ENCODE measurements at regions not wholly inside any gene's neighbourhood (a gene's known extent, or its start where the extent isn't known, plus 50 kb on each side); places are given as distances from the start of the nearest gene placed in this dataset.
"Not testable (repeated sequence)": the region's sequence is repeated elsewhere in the genome, so short reads cannot be mapped to it uniquely, and the experiment has no call there.

DNA sequence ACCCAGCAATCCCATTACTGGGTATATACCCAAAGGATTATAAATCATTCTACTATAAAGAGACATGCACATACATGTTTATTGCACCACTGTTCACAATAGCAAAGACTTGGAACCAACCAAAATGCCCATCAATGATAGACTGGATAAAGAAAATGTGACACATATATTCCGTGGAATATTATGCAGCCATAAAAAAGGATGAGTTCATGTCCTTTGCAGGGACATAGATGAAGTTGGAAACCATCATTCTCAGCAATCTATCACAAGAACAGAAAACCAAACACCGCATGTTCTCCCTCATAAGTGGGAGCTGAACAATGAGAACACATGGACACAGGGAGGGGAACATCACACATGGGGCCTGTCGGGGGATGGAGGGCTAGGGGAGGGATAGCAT lies 113.2 kb upstream of the PRSS1 start:
- not testable (repeated sequence) for DNase-seq

DNA sequence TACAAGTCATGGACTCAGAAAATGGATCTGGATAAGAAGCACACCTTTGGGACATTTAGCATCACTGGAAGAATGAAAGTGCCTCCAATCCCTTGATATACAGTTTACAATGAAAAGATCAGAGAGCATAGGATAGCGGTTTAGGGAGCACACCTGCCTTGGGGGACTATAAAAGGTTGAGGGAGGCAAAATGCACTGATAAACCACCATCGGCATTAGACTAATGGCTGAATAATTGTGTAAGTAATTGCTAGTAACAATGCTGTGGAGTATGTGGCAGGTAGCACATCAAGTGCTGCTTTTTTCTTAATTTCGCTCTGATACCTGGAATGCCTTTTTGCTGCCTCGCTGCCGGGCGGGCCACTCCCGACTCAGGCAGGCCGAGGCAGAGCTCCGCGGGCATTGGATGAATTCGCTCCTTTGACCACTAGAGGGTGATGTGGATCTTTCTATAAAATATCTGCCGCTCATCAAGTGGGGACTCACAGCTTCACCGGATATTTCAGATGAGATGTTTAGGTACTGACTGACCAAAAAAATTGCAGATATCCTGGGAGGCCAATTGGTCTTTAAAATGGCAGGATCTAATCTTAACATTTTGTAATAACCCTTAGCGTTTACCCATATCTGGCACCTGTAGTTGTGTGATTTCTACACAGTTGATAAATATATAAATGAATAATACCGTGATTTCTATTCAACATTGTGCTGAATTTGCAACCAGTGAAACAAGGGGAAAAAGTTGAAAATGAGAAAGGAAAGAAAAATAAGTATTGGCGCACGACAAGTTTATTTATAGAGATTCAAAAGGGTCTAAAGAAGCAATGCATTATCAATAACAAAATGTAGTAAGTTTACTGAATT lies 116.8 kb upstream of the PRSS1 start:
- DNase-seq = peak; percentile 25

DNA sequence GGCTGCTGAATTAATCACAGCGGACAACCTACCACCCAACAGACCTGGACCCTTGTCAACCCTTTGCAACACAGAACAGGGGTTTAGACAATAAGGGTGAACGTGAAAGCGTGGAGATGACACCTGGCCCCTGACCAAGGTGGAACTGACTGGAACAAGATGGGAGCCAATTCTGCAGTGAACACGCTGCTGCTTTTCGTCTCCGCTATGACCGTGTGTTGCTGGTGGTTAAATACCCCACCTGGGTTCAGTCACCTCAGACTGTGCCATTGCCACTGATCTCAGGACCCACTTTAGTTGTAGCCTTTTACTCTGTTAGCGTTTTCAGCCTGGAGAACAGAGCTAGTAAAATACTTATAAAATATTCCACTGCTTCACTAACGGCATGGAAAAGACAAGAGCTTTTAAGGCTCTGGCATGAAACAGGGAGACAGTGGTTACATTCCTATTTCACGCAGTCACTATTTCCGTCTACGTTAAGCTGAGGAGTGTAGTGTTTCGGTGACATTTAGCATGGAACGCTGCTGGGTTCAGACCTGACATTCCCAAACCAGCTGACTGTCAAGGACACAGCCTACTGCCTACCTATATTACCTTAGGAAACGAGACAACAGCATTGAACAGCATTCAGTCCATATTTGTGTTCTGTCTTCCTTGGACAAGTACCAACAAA lies 119.5 kb upstream of the PRSS1 start:
- DNase-seq = no peak

DNA sequence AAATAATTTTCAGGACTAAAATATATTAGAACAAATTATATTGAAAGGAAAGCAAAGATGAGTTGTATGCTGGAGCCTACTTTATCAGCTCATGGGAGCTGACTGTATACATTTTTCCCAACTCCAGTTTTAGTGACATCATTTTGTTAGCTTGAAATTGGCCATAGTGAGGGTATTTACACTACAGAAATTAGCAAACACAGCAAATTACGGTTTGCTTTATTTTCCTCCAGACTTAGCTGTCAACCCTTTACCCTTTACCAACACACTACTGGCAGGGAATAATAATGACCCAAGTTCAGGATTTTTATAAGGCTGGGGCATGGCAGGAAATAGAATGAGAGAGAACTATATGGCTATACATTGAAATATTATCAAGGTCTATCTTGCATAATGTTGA lies 120.3 kb upstream of the PRSS1 start:
- no peak for DNase-seq

DNA sequence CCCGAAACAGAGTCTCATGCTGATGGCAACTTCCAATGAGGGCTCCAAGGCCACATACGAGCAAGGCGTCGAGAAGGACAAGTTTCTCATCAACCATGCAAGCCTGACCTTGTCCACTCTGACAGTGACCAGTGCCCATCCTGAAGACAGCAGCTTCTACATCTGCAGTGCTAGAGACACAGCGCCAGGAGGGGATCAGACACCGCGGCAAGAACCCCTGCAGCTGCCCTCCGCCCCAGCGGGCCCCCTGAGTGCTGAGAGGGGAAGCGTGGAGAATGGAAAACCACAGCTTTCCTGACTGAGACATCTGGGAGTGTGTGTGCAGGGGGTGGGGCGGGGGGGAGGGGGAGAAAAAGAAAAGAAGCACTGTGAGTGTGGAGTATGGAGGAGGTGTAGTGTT lies 122.0 kb upstream of the PRSS1 start:
- DNase-seq = not testable (repeated sequence)

DNA sequence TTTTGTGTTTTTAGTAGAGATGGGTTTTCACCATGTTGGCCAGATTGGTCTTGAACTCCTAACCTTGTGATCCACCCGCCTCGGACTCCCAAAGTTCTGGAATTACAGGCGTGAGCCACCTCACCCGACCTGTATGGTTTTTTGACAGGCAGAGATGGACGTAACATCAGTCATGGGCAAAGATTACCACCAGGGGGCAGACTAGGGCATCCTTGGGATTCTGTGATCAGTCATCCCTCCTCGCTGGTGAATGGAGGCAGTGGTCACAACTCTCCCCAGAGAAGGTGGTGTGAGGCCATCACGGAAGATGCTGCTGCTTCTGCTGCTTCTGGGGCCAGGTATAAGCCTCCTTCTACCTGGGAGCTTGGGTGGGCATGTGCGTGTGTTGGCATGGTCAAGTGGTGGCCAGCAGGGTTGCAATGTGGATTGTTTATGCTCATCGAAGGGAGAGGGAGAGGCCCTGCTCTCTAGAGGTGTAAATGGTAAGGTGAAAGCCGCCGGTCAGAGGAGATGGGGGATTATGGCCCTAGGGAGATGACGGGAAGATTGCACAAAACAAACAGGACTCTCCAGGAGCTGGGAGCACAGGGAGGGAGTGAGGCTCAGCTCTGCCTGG lies 122.7 kb upstream of the PRSS1 start:
- DNase-seq = peak; percentile 25

DNA sequence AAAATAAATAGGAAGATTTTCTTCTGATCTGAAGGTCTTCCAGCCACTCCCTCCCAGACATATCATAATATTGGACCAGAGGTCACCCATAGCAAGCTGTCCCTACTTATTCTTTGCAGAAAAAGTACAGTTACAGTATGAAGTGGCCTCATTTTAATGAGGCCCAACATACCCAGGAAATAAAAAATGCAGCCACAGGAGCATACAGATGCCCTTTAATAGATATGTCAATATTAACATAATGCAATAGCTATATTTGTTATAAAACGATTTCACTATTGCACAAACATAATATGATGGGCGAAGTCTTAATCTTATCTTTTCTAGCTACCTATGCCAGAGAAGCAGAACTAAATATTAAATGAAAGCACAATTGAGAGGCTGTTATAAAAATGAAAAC lies 124.1 kb upstream of the PRSS1 start:
- not testable (repeated sequence) for DNase-seq

DNA sequence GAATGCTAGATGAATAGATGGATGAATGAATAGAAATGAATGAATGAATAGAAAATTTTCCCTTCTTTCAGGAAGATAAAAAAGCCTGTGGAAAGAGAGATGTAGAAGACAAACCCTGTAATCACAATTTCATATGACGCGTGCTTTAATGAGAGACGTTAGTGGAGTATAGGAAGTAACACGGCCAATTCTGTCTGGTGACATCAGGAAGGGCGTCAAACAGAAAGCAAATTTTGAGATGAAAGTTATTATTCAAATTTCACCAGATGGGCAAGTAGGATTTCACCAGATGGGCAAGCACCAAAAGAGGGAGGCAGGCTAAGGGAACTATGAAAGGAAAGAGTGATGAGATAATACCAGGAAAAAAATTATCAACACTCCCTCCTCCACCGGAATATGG lies 128.9 kb upstream of the PRSS1 start:
- no peak for DNase-seq

DNA sequence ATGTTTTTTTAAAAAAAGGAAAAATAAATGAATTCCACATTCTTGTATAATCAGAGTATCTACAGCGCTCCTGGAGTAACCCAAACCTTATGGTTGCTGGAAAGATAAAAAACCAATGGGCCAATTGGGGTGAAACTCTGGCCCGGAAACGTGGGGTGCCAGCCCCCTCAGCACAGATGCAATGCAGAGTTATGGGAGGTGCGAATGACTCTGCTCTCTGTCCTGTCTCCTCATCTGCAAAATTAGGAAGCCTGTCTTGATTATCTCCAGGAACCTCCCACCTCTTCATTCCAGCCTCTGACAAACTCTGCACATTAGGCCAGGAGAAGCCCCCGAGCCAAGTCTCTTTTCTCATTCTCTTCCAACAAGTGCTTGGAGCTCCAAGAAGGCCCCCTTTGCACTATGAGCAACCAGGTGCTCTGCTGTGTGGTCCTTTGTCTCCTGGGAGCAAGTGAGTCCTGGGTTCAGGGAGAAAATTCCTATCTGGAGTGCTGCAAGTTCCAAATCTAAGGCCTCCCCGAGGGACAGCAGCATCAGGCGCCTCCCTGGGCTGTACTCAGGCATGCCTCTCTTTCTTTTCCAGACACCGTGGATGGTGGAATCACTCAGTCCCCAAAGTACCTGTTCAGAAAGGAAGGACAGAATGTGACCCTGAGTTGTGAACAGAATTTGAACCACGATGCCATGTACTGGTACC lies 130.5 kb upstream of the PRSS1 start:
- DNase-seq = no peak

DNA sequence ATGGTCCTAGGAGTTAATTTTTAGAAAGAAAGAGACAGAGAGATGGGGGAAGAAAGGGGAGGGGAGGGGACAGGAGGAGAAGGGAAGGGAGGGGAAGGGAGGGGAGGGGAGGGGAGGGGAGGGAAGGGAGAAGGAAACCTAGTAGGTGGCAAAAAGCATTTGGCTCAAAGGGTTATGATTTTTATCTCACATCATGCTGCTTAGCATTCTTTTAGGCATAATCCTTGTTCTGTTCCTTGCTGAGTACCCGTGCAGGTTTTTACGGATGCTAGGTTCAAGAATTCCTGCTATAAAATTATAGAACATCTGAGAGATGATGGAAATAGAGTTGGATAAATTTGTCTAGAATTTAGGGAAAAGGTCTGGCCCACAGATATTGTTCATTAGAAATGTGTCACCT lies 132.4 kb upstream of the PRSS1 start:
- DNase-seq = no peak

DNA sequence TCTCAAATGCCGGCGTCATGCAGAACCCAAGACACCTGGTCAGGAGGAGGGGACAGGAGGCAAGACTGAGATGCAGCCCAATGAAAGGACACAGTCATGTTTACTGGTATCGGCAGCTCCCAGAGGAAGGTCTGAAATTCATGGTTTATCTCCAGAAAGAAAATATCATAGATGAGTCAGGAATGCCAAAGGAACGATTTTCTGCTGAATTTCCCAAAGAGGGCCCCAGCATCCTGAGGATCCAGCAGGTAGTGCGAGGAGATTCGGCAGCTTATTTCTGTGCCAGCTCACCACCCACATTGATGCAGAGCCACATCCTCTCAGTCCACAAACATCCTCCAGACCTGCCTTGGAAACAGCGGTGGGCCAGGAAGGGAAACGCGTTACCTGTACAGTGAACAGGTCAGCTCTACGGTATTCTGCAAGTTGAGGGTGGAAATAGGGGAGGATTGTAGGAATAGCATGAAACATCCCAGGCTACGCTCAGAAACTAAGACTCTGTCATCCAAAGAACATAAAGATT lies 133.1 kb upstream of the PRSS1 start:
- no peak for DNase-seq

DNA sequence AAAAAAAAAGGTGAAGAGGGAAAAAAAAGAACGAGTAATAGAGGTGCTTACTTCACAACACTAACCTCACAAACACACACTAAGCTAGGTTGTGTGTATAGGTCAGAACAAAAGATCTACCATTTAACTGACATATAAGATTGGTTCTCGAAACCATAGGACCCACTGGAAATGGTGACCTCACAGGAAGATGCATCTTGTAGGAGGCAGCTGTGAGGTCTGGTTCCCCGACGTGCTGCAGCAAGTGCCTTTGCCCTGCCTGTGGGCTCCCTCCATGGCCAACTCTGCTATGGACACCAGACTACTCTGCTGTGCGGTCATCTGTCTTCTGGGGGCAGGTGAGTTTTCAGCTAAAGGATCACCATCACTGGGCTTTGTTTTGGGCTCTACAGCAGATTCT lies 133.8 kb upstream of the PRSS1 start:
- no peak for DNase-seq

DNA sequence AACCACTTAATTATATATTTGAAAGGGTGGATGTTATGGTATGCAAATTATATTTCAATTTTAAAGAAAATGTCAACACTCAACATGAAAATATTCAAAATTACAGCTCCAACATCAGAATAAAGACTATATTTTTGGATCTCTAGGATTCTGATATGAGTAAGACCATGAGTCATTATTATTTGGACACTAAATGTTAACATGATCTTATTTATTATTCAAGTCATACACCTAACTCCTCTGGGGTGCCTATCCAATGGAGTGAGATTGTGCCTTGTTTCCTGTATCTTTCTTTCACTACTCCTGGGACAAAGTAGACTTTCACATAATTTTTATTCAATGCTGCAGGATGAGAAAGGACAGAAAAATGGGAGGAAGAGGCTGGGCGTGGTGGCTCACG lies 135.2 kb upstream of the PRSS1 start:
- DNase-seq = no peak

DNA sequence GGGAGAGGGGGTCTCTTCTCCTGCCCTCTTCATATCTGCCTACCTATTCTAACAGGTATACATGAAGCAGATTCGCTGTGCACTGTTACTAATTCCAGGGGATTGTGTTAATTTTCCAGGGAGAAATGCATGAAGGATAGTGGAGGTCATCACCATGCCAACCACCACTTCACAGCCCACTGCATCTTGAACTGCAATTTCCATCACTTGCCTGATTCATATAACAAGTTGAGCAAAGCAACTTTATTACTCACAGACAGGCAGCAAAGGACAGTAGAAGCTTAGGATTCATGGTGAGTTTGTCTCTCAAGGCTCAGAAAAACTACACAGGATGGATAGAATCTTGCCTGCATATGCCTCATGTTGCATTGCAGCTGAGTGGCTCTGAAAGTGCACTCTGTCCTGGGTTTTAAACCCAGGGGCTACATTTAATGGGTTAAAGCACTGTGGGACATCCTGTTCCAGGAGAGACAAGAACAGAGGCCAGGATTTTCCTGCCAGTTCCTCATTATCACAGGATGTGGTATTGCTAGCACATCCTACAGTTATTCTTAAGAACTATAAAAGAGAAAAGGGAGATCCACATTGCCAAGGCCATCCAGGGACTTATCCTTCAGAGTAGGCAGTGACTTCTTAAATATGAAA lies 136.9 kb upstream of the PRSS1 start:
- DNase-seq = no peak

DNA sequence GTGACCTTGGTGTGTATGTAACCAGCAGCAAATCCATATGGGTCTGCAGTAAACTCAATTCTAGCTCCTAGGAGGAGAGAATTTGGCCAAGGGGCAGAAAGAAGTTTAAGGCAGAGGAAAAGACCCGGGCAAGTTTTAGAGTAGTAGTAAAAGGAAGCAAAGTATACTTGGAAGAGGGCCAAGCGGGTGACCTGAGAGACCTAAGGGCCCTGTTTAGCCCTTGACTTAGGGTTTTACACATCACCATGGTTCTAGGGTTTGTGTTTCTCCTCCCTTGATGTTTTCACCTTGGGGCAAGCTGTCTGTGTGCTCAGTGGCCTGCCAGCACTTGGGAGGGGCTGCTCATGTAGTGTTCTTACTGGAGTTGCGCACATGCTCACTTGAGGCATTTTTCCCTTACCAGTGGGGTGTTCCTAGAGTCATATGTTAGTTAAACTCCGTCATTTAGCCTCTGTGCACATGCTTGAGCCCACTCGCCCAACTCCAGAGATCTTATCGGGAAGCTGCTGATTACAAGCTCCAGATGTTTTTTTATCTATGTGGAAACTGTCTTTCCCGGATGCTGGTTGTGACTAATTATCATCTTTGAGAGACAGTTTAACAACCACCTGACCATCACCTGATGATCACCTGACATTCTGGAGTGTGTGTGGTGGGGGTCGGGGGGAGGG lies 137.6 kb upstream of the PRSS1 start:
- DNase-seq = no peak

DNA sequence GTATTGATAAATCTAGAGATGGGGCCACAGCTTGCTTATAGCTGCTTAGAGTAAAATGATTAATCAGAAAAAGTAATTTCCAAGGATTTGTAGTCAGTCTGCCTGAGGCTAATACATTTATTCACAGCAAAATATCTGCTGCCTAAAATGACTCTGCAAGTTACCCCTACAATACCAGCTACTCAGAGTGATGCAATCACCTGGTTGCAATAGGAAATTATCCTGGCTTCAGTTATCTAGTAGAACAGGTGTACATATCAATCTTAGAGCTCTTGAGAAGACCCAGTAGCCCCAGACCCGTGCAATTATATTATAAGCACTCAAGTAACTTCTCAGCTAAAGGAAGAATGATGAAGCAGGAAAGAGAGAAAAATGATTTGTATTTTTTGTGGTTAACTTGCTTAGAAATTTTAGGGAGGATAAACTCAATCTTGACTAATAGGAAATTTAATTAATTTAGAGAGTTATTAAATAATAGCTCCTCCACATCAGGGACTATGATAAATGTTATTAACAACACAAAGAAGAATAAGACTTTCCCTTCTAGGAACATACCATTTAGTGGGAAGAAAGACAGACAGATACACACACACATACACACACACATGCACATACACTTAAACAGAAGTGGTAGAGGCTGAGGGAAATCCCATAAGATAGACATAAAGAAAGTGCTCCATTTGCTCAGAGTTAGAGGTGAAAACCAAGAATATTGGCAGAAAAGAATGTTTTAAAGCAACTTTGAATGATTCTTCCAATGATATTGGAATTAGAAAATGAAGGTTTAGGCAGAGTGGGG lies 140.4 kb upstream of the PRSS1 start:
- no peak for DNase-seq

DNA sequence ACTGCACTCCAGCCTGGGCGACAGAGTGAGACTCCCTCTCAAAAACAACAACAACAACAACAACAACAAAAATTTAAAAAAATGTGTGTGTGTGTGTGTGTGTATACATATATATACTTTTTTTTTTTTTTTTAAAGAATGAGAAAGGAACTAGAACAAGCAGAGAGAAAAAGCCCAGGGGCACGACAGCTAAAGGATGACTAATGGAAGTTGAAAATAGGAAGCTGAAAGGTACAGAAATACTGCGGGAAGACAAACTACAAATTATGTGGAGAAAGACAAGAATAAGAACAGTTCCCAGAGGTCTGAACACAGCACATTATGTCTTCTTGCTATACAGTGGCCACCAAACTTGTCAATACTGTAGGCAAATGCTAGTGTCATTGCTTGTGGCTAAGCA lies 141.9 kb upstream of the PRSS1 start:
- no peak for DNase-seq

DNA sequence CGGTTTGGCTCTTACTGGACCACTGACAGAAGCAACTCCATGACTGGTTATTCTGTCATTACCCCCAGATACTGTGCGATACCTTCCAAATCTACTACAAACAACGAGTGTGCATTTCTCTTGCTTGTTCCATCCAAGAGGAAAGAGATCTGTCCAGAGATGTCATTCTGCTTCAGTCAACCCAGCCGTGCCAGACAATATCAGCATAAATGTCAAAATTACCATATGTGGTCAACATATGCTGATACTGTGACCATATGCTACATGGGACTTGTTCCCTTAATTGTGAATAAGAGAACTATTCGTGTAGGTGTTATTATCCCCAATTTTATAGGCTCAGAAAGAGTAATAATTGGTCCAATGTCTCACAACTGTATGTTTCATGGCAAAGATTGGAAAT lies 143.2 kb upstream of the PRSS1 start:
- DNase-seq = no peak

DNA sequence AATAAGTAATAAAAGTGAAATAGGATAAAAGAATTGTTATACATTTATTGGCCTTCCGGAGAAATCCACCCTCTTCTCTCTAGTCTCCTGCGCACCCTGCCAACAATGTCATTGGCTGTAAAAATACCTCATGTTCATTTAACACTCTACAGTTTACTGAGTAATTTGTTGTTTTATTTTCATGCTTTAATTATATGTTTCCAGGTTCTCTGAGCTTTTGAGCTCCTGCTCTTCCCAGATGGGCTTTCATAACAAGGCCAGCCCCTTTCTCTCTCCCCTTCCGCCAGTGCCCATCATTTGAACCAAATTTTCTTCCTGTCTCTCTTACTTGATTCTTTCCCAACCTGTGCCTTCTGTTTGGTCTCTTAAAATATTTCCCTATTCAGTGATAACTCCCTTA lies 144.6 kb upstream of the PRSS1 start:
- DNase-seq = no peak

DNA sequence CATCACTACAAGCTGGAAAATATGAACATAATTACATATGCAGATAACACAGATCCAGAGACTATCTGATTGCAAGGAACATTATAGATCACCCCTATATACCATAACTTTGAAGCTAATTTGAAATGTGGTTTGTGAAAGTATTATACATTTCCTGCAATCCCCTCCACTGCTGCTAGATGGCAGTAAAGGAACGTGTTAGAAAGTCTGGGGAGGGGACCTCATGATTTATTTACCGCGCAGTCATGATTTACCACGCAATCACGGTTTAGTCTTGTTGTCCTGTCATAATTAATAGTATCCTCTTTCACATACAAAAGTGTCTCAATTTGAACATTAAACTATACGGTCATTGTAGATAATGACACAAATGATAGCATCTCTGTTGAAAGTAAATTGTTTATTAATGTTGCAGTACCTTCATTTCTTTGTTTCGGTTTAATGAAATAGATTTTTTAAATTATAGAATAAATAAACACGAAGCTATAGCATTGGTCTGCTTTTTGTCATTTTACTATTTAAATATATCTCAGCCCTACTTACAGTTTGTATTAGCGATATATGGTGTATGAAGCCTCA lies 145.3 kb upstream of the PRSS1 start:
- peak; percentile 9 for DNase-seq

DNA sequence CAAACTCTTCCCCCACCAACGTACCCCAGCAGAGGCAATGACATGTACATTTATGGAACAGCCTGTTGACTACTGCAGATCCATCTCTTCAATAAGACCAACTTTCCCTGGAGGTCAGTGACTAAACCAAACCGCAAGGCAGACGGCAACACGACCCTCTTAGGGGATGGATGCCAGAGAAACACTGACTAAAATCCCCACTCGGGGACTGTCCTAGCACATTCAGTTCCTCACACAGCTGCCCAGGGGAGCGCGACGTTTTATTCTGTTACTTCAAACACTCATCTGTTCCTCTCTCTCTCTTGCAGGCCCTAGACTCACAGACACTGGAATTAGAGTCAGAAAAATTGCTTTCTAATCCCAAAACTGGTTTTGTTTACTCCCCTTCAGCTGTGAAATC lies 146.5 kb upstream of the PRSS1 start:
- DNase-seq = no peak

Data from NK-92 treated with Interleukin-12 subunit alpha and Interleukin-12 subunit beta, amount 100 ng/mL, for 24 hours (cell line).